IMR-90 (cell line): ENCODE measurements at regions not wholly inside any gene's neighbourhood (a gene's known extent, or its start where the extent isn't known, plus 50 kb on each side); places are given as distances from the start of the nearest gene placed in this dataset.

Source experiments
- ATAC-seq: fragments of 200-7000 bp; cut with Tn5 transposase; 2 replicates; pipeline ENCODE4 v1.9.1; 2020; ENCODE audit warnings: low read depth, mild to moderate bottlenecking, moderate library complexity
- BruUV-seq: library from RNA; stranded (reverse); fragments of 400-500 nt; replicated peaks from 2 replicates; lab custom pipeline; 2021; lab: Mats Ljungman, UMichigan
- CTCF ChIA-PET: fragments of 300-600 bp; formaldehyde crosslinking; extraction: SDS; loops from one replicate; lab custom pipeline; 2021; ENCODE audit warnings: antibody characterized with exemption; lab: Yijun Ruan, JAX
- POLR2A ChIA-PET: fragments of 300-600 bp; sonication (Branson Sonifier 250); formaldehyde crosslinking; loops from one replicate; lab custom pipeline; 2022; ENCODE audit warnings: antibody characterized with exemption; ENCODE audit not compliant: unreplicated experiment; lab: Charles Lee
- DNase-seq: peaks from one replicate; pipeline ENCODE4 v3.0.0; 2013
- H2AFZ ChIP-seq: replicated peaks from 2 replicates; pipeline ENCODE3; 2013; ENCODE audit warnings: low read length, mild to moderate bottlenecking; ENCODE audit not compliant: poor library complexity
- H2AK5ac ChIP-seq: 2 replicates; pipeline ENCODE4 v1.6.1; 2013; ENCODE audit warnings: low read depth, low read length, inconsistent platforms
- H2AK9ac ChIP-seq: replicated peaks from 2 replicates; pipeline ENCODE3; 2013; ENCODE audit warnings: mild to moderate bottlenecking, low read depth, low read length, moderate library complexity; ENCODE audit not compliant: poor library complexity
- H2BK120ac ChIP-seq: 2 replicates; pipeline ENCODE4 v1.6.1; 2013; ENCODE audit warnings: low read depth, low read length, inconsistent platforms
- H2BK15ac ChIP-seq: 3 replicates; pipeline ENCODE4 v1.6.1; 2013; ENCODE audit warnings: low read depth, low read length, inconsistent platforms
- H2BK20ac ChIP-seq: 2 replicates; pipeline ENCODE4 v1.6.1; 2013; ENCODE audit warnings: low read depth, mild to moderate bottlenecking, inconsistent platforms, low read length, moderate library complexity
- H2BK5ac ChIP-seq: 2 replicates; pipeline ENCODE4 v1.6.1; 2013; ENCODE audit warnings: mild to moderate bottlenecking, low read depth, low read length, inconsistent platforms; ENCODE audit not compliant: poor library complexity, severe bottlenecking
- H3K14ac ChIP-seq: replicated peaks from 2 replicates; pipeline ENCODE4 v1.6.1; 2013; ENCODE audit warnings: low read depth, low read length, inconsistent platforms
- H3K18ac ChIP-seq: 2 replicates; pipeline ENCODE4 v1.6.1; 2013; ENCODE audit warnings: low read depth, low read length, control low read depth
- H3K23ac ChIP-seq: 2 replicates; pipeline ENCODE4 v1.6.1; 2013; ENCODE audit warnings: low read depth, low read length, inconsistent platforms
- H3K27ac ChIP-seq: 2 replicates; pipeline ENCODE4 v1.5.1; 2013; ENCODE audit warnings: mild to moderate bottlenecking, control low read depth, low read length; ENCODE audit not compliant: insufficient read depth
- H3K27me3 ChIP-seq: 2 replicates; pipeline ENCODE4 v1.6.1; 2013; ENCODE audit warnings: low read length; ENCODE audit not compliant: control insufficient read depth, insufficient read depth
- H3K36me3 ChIP-seq: 2 replicates; pipeline ENCODE4 v1.6.1; 2013; ENCODE audit warnings: low read length, mixed read lengths; ENCODE audit not compliant: control insufficient read depth, insufficient read depth
- H3K4ac ChIP-seq: 2 replicates; pipeline ENCODE4 v1.6.1; 2013; ENCODE audit warnings: low read depth, low read length, inconsistent platforms
- H3K4me1 ChIP-seq: 2 replicates; pipeline ENCODE4 v1.6.1; 2013; ENCODE audit warnings: low read length, mixed read lengths; ENCODE audit not compliant: control insufficient read depth, insufficient read depth
- H3K4me2 ChIP-seq: 2 replicates; pipeline ENCODE4 v1.6.1; 2013; ENCODE audit warnings: low read depth, mild to moderate bottlenecking, control low read depth, low read length, moderate library complexity
- H3K4me3 ChIP-seq: 2 replicates; pipeline ENCODE4 v1.5.1; 2013; ENCODE audit warnings: low read depth, mild to moderate bottlenecking, control low read depth, low read length, moderate library complexity; ENCODE audit not compliant: insufficient read depth
- H3K56ac ChIP-seq: 2 replicates; pipeline ENCODE4 v1.6.1; 2013; ENCODE audit warnings: low read length, inconsistent platforms; ENCODE audit not compliant: insufficient read depth; ENCODE audit errors: extremely low read depth
- H3K79me1 ChIP-seq, 2 experiments: 2 replicates each; pipeline ENCODE4 v1.6.1; 2013; ENCODE audit warnings: low read length in 2 of 2, inconsistent platforms in 1 of 2, low read depth in 1 of 2
- H3K9ac ChIP-seq: 2 replicates; pipeline ENCODE4 v1.6.1; 2013; ENCODE audit warnings: low read depth, low read length, control low read depth
- H3K9me1 ChIP-seq: 2 replicates; pipeline ENCODE4 v1.6.1; 2013; ENCODE audit warnings: low read length, inconsistent platforms; ENCODE audit not compliant: insufficient read depth
- H3K9me3 ChIP-seq: 2 replicates; pipeline ENCODE4 v1.6.1; 2013; ENCODE audit warnings: low read length; ENCODE audit not compliant: control insufficient read depth, insufficient read depth
- H4K20me1 ChIP-seq: 2 replicates; pipeline ENCODE4 v1.6.1; 2013; ENCODE audit warnings: low read length, inconsistent platforms; ENCODE audit not compliant: insufficient read depth
- H4K5ac ChIP-seq: 2 replicates; pipeline ENCODE4 v1.6.1; 2013; ENCODE audit warnings: mild to moderate bottlenecking, low read depth, low read length, control low read depth
- H4K8ac ChIP-seq, 2 experiments: 2 replicates each; pipeline ENCODE4 v1.6.1; 2013; ENCODE audit warnings: low read depth in 2 of 2, low read length in 2 of 2, control low read depth in 1 of 2, inconsistent platforms in 1 of 2
- H4K91ac ChIP-seq: 2 replicates; pipeline ENCODE4 v1.6.1; 2013; ENCODE audit warnings: low read depth, low read length, inconsistent platforms; ENCODE audit not compliant: insufficient read depth
- CTCF ChIP-seq: conservative IDR thresholded peaks from 2 replicates; pipeline ENCODE4 v1.5.1; 2012; ENCODE audit warnings: mild to moderate bottlenecking, low read depth, low read length, improper control_type of control experiment
- MAZ ChIP-seq: IDR thresholded peaks from 2 replicates; pipeline ENCODE4 v1.6.1; 2012; ENCODE audit warnings: low read depth, mild to moderate bottlenecking, low read length, improper control_type of control experiment, moderate library complexity, borderline replicate concordance
- NFE2L2 ChIP-seq: fragments of 150-350 bp; IDR thresholded peaks from 2 replicates; pipeline ENCODE4 v1.6.1; 2016; ENCODE audit warnings: low read depth, mild to moderate bottlenecking, low read length
- POLR2A ChIP-seq: IDR thresholded peaks from 2 replicates; pipeline ENCODE4 v1.6.1; 2012; ENCODE audit warnings: mild to moderate bottlenecking, low read depth, low read length
- RAD21 ChIP-seq: IDR thresholded peaks from 2 replicates; pipeline ENCODE4 v1.6.1; 2012; ENCODE audit warnings: low read length, improper control_type of control experiment
- WGBS, 2 experiments: methylation state at CpG; one replicate each; pipeline versions ENCODE4 v1.1.5 to v1.1.7; 2013; ENCODE audit warnings: missing lambda C conversion rate in 2 of 2; ENCODE audit not compliant: insufficient read length in 1 of 2; ENCODE audit errors: extremely low coverage in 2 of 2; 5-methylcytosine and 5-hydroxymethylcytosine counted together
- dilution Hi-C: fragments of 300-500 bp; cut with HindIII; formaldehyde crosslinking; loops from one replicate; pipeline ENCODE4 v1.14.3; 2018; ENCODE audit warnings: low sequenced_read_pairs; ENCODE audit not compliant: unreplicated experiment
- in situ Hi-C: fragments of 300-500 bp; cut with MboI; formaldehyde crosslinking; loops from 3 replicates; pipeline ENCODE4 v1.14.3; 2019; ENCODE audit warnings: low sequenced_read_pairs, inconsistent platforms, mixed read lengths
- intact Hi-C: fragments of 100-400 bp; cut with micrococcal nuclease; formaldehyde crosslinking; loops from 2 replicates; pipeline ENCODE4 v1.10.0; 2022

DNA sequence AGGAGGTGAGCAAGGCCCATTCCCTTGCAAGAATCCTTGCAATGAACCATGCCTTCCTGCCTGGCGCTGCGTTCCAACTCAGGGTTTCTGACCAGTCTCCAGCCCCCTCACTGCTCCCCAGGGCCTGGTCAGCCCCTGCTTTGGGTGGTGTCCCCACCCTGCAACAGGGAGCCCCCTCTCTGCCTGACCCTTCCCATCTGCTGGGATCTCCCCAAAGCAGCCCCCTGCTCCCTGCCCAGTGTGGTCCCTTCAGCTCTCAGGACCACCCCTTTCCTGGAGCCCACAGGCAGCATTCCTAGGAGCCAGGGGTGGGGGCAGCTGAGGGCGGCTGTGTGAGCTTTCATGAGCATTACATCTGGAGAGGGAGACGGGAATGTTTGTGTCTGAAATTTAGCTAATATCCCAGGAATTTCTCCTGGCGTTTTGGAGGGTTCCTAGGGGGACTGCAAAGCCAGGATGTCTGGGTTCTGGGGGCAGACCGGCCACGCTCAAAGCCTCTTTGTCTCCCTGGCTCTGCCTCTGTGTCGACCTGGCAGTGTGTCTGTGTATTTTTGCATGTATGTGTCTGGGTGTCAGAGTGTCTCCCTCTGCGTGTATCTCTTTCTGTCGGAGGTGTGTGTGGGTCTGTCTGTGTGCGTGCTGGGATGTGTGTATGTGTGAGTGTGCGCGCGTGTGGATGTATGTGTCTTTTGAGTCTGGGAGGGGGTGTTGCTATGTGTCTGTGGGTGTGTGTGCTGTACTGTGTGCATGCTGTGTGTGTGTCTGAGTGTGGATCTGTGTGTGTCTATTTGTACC lies 300.5 kb upstream of the ZMIZ1 start:
- in situ Hi-C loops = no loop called here

More for the DNA sequence above, 300.5 kb upstream of the ZMIZ1 start:
- peak overlapping the region; percentile 61 for H4K91ac ChIP-seq
- H3K4me2 ChIP-seq = no peak overlapping the region; the same call in 1 of the 2 replicates
- H2BK20ac ChIP-seq = peak overlapping the region; percentile 9; the same call in 1 of the 2 replicates
- H3K36me3 ChIP-seq = no peaks in the 10 kb centered on the region
- peak overlapping the region; percentile 81 for H3K4ac ChIP-seq
- peak overlapping the region; percentile 72 for H3K14ac ChIP-seq
- no TSS peak for BruUV-seq
- no peak overlapping the region; the same call in 1 of the 2 replicates for H4K5ac ChIP-seq
- H2AK9ac ChIP-seq = peak overlapping the region; percentile 43
- dilution Hi-C loops = no loop called here
- no peak overlapping the region; the same call in 1 of the 2 replicates for H3K18ac ChIP-seq
- peaks cover 5% of the 10 kb centered on the region; the same call in 1 of the 2 replicates for H3K4me1 ChIP-seq
- peak overlapping the region; percentile 60; the same call in 1 of the 2 replicates for H2AK5ac ChIP-seq
- no peak overlapping the region for H2BK5ac ChIP-seq
- ATAC-seq = peak; percentile 64
- H3K9me3 ChIP-seq = no peaks in the 10 kb centered on the region
- no peaks in the 10 kb centered on the region for H4K20me1 ChIP-seq
- peaks cover 2% of the 10 kb centered on the region for H3K27me3 ChIP-seq
- no peak overlapping the region for H3K27ac ChIP-seq
- WGBS, 2 experiments = 93% methylated on average over 2 of the region's 14 CpGs; no CpG with 5 or more reads in 1 of the 2 experiments
- no peak overlapping the region for H3K56ac ChIP-seq
- no peak overlapping the region for H3K4me3 ChIP-seq
- ChIA-PET POLR2A (no interaction called here), CTCF (no interaction called here)
- H3K9me1 ChIP-seq = peaks cover 6% of the 10 kb centered on the region; the same call in 1 of the 2 replicates
- H4K8ac ChIP-seq = peak overlapping the region in 1 of 2 experiments; percentile 43; a peak in 1 of 4 replicates
- H2BK15ac ChIP-seq = peak overlapping the region; percentile 72; the same call in 1 of the 3 replicates
- peak overlapping the region; percentile 74 for H2AFZ ChIP-seq
- H3K9ac ChIP-seq = no peak overlapping the region
- intact Hi-C loops = no loop called here
- peak overlapping the region; percentile 23 for H3K23ac ChIP-seq
- TF ChIP-seq MAZ (peak; percentile 40; the same call in 1 of the 2 replicates), RAD21 (0 out of 2 replicates have a peak, but pooled peaks have one; percentile 2), POLR2A (no peak), NFE2L2 (no peak), CTCF (no peak)
- H3K79me1 ChIP-seq = no peaks in the 10 kb centered on the region
- H2BK120ac ChIP-seq = peak overlapping the region; percentile 72
- DNase-seq = no peak
